ENCODE measurements at regions not wholly inside any gene's neighbourhood (a gene's known extent, or its start where the extent isn't known, plus 50 kb on each side); places are given as distances from the start of the nearest gene placed in this dataset.

DNA sequence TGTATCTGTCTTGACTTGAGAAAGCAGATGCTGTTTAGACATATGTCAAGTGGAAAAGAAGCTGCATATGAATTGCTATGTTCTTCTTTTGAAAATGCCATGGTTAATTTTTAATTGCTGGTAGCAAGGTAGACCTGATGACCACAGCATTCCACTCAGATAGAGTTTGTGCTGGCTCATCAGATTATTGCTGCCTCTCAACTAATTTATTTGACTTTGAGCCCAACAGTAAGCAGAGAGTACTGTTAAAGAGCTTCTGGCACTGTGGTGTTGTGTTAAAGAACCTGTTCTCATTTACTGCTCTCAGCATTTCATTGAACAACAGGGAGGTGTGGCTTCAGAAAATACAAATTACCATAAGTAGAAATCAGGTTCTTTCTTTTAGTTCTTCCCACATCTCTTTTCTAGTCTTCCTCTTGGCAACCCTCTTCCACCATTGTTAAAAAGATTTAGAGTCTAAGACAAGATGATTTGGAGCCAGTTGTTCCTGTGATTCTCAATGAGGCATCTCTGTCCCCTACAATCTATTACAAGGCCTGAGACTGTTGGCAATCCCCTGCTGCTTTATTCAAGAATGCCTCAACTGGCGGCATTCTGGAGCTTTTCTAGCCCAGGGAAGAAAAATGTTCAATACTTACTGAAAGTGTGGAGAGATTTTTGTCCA, 967.6 kb upstream of the GJE1 start:
- TF ChIP-seq, protein P1, sequence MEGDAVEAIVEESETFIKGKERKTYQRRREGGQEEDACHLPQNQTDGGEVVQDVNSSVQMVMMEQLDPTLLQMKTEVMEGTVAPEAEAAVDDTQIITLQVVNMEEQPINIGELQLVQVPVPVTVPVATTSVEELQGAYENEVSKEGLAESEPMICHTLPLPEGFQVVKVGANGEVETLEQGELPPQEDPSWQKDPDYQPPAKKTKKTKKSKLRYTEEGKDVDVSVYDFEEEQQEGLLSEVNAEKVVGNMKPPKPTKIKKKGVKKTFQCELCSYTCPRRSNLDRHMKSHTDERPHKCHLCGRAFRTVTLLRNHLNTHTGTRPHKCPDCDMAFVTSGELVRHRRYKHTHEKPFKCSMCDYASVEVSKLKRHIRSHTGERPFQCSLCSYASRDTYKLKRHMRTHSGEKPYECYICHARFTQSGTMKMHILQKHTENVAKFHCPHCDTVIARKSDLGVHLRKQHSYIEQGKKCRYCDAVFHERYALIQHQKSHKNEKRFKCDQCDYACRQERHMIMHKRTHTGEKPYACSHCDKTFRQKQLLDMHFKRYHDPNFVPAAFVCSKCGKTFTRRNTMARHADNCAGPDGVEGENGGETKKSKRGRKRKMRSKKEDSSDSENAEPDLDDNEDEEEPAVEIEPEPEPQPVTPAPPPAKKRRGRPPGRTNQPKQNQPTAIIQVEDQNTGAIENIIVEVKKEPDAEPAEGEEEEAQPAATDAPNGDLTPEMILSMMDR (IDR thresholded peaks at IDR 0.05), result no peak
- TF ChIP-seq POLR2A (IDR thresholded peaks at IDR 0.05), result no peak
